ENCODE measurements at regions not wholly inside any gene's neighbourhood (a gene's known extent, or its start where the extent isn't known, plus 50 kb on each side); places are given as distances from the start of the nearest gene placed in this dataset.

DNA sequence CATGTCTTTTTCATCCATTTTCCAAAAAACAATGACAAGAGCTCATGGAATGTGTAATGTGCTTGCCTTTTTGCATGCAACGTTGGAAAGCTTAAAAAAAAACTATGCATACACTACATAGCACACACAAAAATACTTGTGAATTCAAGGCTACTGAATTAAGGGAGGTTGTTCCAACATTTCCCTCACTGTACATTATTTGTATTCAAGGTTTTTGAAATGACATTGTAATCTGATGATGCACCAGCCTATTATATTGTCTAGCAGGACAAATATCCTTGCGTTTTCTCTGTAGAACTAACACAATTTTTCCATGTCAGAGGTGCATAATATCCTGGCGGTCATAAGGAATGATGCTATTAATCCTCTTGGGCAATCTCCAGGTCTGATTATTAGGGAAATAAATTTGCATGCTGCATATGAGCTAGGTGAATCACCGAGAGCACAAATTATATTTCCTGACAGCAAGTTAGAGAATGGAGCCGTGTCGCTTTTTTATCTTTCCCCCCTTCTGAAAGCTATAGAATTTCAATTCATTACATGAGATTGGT is 836.9 kb upstream of the FANCL start:
- ChIA-PET POLR2A (no interaction called here), CTCF (interaction anchor here (0.6 kb wide), 1 partner anchor 1582 kb away, joined by 3 read pairs; no protein-coding TSS in a partner anchor)
- TF ChIP-seq CTCF (IDR thresholded peaks at IDR 0.05; ENCODE audit: insufficient read depth, low read depth, low read length): no peak
- no peaks in the 10 kb centered on the region for H3K27me3 ChIP-seq (ENCODE audit: control insufficient read depth, insufficient read depth, low read length)
- H3K4me3 ChIP-seq (ENCODE audit: low read depth, low read length): no peak overlapping the region
- DNase-seq (ENCODE audit: low read depth): no peak
- H3K36me3 ChIP-seq (ENCODE audit: control insufficient read depth, insufficient read depth, low read length): no peaks in the 10 kb centered on the region

DNA sequence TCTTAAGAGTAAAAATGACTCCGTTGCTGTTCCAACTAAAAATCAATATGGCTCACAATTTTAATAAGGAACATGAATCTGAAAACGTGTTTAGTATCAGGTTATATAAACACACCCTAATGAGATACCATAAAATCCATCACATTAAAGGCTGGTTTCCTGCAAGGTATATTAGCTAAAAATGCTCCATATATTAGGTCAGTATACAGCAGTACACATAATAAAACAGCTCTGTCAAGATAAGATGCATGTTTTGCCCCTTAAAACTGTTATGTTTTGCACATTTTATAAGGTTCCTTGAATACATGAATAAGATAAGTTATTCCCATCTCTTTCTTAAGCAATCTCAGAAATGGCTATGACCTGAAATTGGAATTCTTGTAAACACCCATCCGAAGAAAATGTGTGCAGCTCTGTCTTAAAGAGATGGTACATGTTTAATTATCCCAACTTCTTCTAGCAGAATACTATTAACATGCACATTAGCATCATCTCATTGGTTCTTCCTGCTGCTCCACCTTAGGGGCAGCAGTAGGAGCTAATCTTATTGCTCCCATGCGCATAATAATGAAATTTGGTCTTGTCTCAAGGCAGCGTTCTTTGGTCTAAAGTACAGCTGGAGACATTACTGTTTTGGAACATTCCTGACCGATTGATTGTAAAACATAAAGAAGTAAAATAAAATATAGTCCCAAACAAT is 836.1 kb upstream of the FANCL start:
- CTCF ChIA-PET: no interaction called here

DNA sequence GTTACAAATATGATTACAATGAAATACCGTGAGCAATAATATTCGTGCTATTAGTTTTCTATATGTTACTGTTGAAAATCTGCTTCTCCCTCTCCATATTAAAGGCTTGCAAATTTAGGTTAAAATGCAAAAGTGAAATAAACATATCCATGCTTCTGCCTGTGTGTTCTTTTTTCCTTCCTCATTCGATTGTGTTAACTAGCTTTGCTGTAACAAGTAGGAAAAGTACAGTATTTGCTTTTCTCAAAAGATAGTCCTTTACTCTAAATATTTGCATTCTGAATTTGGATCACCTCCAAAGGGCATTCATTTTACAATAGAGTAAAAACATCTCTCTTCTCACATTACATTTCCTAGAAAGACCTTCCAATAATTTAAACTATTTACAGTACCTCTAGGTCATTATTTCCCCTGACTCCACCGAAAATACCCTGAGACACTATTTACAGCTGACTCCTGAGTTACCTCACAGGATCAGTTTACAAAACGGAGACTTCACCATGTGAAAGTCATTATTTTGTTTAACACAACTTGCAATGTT is 835.0 kb upstream of the FANCL start:
- TF ChIP-seq CTCF (IDR thresholded peaks at IDR 0.05; ENCODE audit: insufficient read depth, low read depth, low read length): no peak

More for the DNA sequence above, 836.1 kb upstream of the FANCL start:
- POLR2A ChIA-PET: no interaction called here
- TF ChIP-seq CTCF (IDR thresholded peaks at IDR 0.05; ENCODE audit: insufficient read depth, low read depth, low read length): no peak
- H3K4me3 ChIP-seq (ENCODE audit: low read depth, low read length): no peak overlapping the region
- no peak for DNase-seq (ENCODE audit: low read depth)
- no peaks in the 10 kb centered on the region for H3K36me3 ChIP-seq (ENCODE audit: control insufficient read depth, insufficient read depth, low read length)
- no peaks in the 10 kb centered on the region for H3K27me3 ChIP-seq (ENCODE audit: control insufficient read depth, insufficient read depth, low read length)

GRCh38 chr2:59074071-59074470 is 832.9 kb upstream of the FANCL start:
- no peaks in the 10 kb centered on the region for H3K27me3 ChIP-seq (ENCODE audit: control insufficient read depth, insufficient read depth, low read length)
- TF ChIP-seq CTCF (IDR thresholded peaks at IDR 0.05; ENCODE audit: insufficient read depth, low read depth, low read length): no peak
- no peak overlapping the region for H3K4me3 ChIP-seq (ENCODE audit: low read depth, low read length)
- DNase-seq (ENCODE audit: low read depth): no peak
- ChIA-PET POLR2A (no interaction called here), CTCF (no interaction called here)
- no peaks in the 10 kb centered on the region for H3K36me3 ChIP-seq (ENCODE audit: control insufficient read depth, insufficient read depth, low read length)

More for the DNA sequence above, 835.0 kb upstream of the FANCL start:
- CTCF ChIA-PET: interaction anchor here (0.6 kb wide), 1 partner anchor 34 kb away, joined by 3 read pairs; no protein-coding TSS in a partner anchor
- Histone ChIP-seq H3K27me3 (ENCODE audit: control insufficient read depth, insufficient read depth, low read length) (no peaks in the 10 kb centered on the region), H3K36me3 (ENCODE audit: control insufficient read depth, insufficient read depth, low read length) (no peaks in the 10 kb centered on the region), H3K4me3 (ENCODE audit: low read depth, low read length) (no peak overlapping the region)
- no peak for DNase-seq (ENCODE audit: low read depth)
- POLR2A ChIA-PET: no interaction called here

DNA sequence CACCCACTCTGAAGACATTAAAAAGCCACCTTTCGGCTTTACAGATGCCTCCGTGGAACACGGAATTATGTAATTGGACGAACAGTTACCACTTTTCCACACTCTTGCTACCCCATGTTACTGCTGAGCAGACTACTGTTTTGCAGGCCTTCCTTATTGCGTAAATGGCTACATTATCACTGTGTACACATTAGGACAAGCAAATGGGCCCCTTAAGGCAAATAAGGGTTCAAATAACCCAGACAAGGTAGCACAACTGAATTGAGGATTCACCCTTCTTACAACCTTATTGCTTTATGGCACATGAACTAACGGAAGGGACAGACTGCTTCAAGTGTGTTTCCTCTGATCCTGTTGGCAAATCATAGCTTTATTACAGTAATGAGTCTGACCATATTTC is 832.2 kb upstream of the FANCL start:
- Histone ChIP-seq H3K4me3 (ENCODE audit: low read depth, low read length) (no peak overlapping the region), H3K36me3 (ENCODE audit: control insufficient read depth, insufficient read depth, low read length) (no peaks in the 10 kb centered on the region), H3K27me3 (ENCODE audit: control insufficient read depth, insufficient read depth, low read length) (no peaks in the 10 kb centered on the region)
- no peak for TF ChIP-seq CTCF (IDR thresholded peaks at IDR 0.05; ENCODE audit: insufficient read depth, low read depth, low read length)
- DNase-seq (ENCODE audit: low read depth): no peak
- POLR2A ChIA-PET: no interaction called here
- CTCF ChIA-PET: no interaction called here
